Vagina (tissue), 2 donors: ENCODE measurements at regions not wholly inside any gene's neighbourhood (a gene's known extent, or its start where the extent isn't known, plus 50 kb on each side); places are given as distances from the start of the nearest gene placed in this dataset.

Source experiments
- DNase-seq, 2 donors: peaks; one replicate each; pipeline ENCODE4 v3.0.0-alpha.2; 2017; ENCODE audit errors: extremely low spot score in 2 of 2
- H3K27ac ChIP-seq: fragments of 200-600 bp; sonication (generic); one replicate; pipeline ENCODE4 v1.5.1; 2019
- H3K27me3 ChIP-seq: fragments of 200-600 bp; sonication (generic); one replicate; pipeline ENCODE4 v1.5.1; 2019
- H3K36me3 ChIP-seq, 2 donors: fragments of 200-600 bp; sonication (generic); one replicate each; pipeline ENCODE4 v1.5.1; 2017 to 2019
- H3K4me1 ChIP-seq: fragments of 200-600 bp; sonication (generic); one replicate; pipeline ENCODE4 v1.5.1; 2019
- H3K4me3 ChIP-seq, 2 donors: fragments of 200-600 bp; sonication (generic); 1 replicate in 1 of 2; 2 replicates in 1 of 2; pipeline ENCODE4 v1.5.1; 2016 to 2019
- H3K9me3 ChIP-seq: fragments of 200-600 bp; sonication (generic); one replicate; pipeline ENCODE4 v1.5.1; 2019
- POLR2A ChIP-seq, 2 donors: fragments of 450-650 bp; IDR thresholded peaks; one replicate each; pipeline ENCODE4 v1.6.1; 2017; ENCODE audit warnings: antibody characterized with exemption in 2 of 2, mild to moderate bottlenecking in 2 of 2, moderate library complexity in 2 of 2
- POLR2AphosphoS5 ChIP-seq, 2 donors: sonication (generic); formaldehyde crosslinking; IDR thresholded peaks; one replicate each; pipeline ENCODE4 v1.9.0; 2017; ENCODE audit warnings: antibody characterized with exemption in 2 of 2, mild to moderate bottlenecking in 2 of 2, low read depth in 1 of 2; ENCODE audit not compliant: insufficient read depth in 1 of 2
- intact Hi-C: fragments of 100-400 bp; cut with DNase I; formaldehyde crosslinking; loops from one replicate; pipeline ENCODE4 v1.15.1; 2023
- TF ChIP-seq, protein P1 (sequence below), 3 experiments: fragments of 450-650 bp in 2 of 3; fragments of 200-600 bp in 1 of 3; sonication (generic) in 1 of 3; IDR thresholded peaks; one replicate each; pipeline ENCODE4 v1.5.1; 2017 to 2019; ENCODE audit warnings: antibody characterized with exemption in 3 of 3, mild to moderate bottlenecking in 2 of 3, moderate library complexity in 2 of 3

DNA sequence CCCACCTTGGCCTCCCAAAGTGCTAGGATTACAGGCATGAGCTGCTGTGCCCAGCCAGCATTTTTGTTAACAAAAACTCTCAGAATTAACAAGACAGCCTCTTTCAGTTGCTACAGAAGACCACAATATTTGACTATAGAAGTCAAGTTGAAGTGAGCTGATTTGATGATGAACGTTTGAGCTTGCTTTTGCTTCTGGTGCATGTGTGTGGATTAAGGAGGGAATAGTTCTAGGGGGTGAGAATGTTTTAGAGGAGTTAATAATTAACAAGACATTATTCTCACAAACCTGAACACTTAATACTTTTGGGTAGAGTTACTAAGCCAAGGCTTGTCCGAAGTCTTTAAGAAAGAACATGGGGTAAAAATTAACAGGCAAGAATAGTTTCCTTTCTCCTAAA is 191.6 kb downstream of the TENT4A start:
- TF ChIP-seq, protein P1, sequence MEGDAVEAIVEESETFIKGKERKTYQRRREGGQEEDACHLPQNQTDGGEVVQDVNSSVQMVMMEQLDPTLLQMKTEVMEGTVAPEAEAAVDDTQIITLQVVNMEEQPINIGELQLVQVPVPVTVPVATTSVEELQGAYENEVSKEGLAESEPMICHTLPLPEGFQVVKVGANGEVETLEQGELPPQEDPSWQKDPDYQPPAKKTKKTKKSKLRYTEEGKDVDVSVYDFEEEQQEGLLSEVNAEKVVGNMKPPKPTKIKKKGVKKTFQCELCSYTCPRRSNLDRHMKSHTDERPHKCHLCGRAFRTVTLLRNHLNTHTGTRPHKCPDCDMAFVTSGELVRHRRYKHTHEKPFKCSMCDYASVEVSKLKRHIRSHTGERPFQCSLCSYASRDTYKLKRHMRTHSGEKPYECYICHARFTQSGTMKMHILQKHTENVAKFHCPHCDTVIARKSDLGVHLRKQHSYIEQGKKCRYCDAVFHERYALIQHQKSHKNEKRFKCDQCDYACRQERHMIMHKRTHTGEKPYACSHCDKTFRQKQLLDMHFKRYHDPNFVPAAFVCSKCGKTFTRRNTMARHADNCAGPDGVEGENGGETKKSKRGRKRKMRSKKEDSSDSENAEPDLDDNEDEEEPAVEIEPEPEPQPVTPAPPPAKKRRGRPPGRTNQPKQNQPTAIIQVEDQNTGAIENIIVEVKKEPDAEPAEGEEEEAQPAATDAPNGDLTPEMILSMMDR (IDR thresholded peaks at IDR 0.05), result no peak
- no peak for TF ChIP-seq POLR2AphosphoS5 (IDR thresholded peaks at IDR 0.05; ENCODE audit: insufficient read depth in 1 of 2, low read depth in 1 of 2)
- TF ChIP-seq POLR2A (IDR thresholded peaks at IDR 0.05), result no peak
- no peaks in the 10 kb centered on the region for H3K27me3 ChIP-seq
- H3K36me3 ChIP-seq, result no peaks in the 10 kb centered on the region
- intact Hi-C loops, result no loop called here
- H3K4me1 ChIP-seq, result no peaks in the 10 kb centered on the region
- no peaks in the 10 kb centered on the region for H3K9me3 ChIP-seq
- H3K27ac ChIP-seq, result no peak overlapping the region
- DNase-seq, result no peak
- no peak overlapping the region for H3K4me3 ChIP-seq

DNA sequence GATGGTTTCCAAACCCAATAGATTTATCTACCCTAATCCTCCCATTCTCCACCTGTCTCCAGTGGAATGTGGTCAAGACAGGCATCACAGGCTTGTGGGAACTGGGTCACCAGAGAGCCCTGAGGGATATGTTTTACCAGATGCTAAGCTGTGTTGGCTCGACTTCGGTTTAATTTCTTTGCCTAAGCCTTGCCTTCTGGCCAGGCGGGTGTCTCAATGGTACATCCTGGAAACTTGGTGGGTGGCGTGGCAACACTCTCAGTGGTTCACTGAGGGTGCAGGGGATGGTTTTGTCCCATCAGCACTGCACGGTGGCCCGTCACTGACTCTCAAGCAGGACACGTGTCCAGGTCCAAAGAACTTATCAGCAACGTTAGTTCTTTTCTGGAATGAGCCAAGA is 192.2 kb downstream of the TENT4A start:
- TF ChIP-seq POLR2AphosphoS5 (IDR thresholded peaks at IDR 0.05; ENCODE audit: insufficient read depth in 1 of 2, low read depth in 1 of 2) (no peak), POLR2A (IDR thresholded peaks at IDR 0.05) (no peak)
- TF ChIP-seq, protein P1 (IDR thresholded peaks at IDR 0.05), result no peak
- DNase-seq, result no peak
- Histone ChIP-seq H3K9me3 (no peaks in the 10 kb centered on the region), H3K4me3 (no peak overlapping the region), H3K27me3 (no peaks in the 10 kb centered on the region), H3K4me1 (no peaks in the 10 kb centered on the region), H3K36me3 (no peaks in the 10 kb centered on the region), H3K27ac (no peak overlapping the region)
- intact Hi-C loops, result no loop called here

DNA sequence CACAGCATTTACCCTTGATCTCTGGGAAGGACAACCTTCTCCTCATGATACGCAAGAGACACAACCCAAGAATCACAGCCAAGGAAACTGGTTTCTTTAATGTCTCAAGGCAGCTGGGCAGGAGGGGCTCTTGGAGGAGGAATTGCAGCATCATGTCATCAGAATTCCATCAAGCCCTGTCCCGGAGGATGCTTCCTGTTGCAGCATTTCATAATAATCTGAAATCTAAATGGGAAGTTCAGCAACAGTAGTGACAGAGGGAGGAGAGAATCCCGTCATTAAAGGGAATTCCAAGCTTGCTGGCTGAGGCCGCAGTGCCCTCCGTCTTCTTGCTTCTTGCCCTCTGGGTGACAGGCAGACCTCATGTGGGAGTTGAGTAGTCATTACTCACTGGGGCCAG is 192.7 kb downstream of the TENT4A start:
- Histone ChIP-seq H3K4me1 (no peaks in the 10 kb centered on the region), H3K27me3 (no peaks in the 10 kb centered on the region), H3K36me3 (no peaks in the 10 kb centered on the region), H3K4me3 (no peak overlapping the region), H3K9me3 (no peaks in the 10 kb centered on the region), H3K27ac (no peak overlapping the region)
- intact Hi-C loops, result no loop called here
- TF ChIP-seq POLR2AphosphoS5 (IDR thresholded peaks at IDR 0.05; ENCODE audit: insufficient read depth in 1 of 2, low read depth in 1 of 2) (no peak), POLR2A (IDR thresholded peaks at IDR 0.05) (no peak)
- TF ChIP-seq, protein P1 (IDR thresholded peaks at IDR 0.05), result no peak
- no peak for DNase-seq

DNA sequence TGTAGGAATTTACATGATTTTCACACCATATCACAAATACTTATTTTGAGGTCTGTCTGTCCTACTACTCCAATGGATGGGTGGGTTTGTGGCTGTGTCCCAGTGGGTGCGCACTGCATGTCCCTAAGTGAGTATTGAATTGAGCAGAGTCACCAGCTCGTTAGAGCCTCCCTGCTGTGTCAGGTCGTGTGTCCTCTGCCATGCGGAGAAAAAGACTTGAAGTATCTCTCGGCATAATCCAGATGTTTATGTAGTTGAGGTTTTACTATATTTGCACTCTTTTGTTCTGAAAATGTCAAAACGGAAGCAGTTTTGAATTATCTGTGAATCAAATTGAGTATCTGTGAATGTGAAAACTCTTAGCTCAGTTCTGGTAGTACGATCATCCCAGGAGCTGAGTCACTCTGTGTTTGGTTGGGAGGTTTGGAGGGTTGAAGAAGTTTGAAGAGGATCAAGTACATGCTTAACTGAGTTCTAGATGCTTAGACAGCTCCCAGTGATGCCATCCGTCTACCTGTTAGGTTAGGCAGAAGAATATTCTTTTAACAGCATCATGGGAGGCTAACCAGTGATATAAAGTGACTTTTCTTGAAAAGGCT is 194.2 kb downstream of the TENT4A start:
- intact Hi-C loops, result no loop called here
- Histone ChIP-seq H3K27me3 (no peaks in the 10 kb centered on the region), H3K36me3 (no peaks in the 10 kb centered on the region), H3K9me3 (no peaks in the 10 kb centered on the region), H3K4me3 (no peak overlapping the region), H3K4me1 (no peaks in the 10 kb centered on the region), H3K27ac (no peak overlapping the region)
- no peak for DNase-seq
- TF ChIP-seq POLR2AphosphoS5 (IDR thresholded peaks at IDR 0.05; ENCODE audit: insufficient read depth in 1 of 2, low read depth in 1 of 2), result no peak
- TF ChIP-seq POLR2A (IDR thresholded peaks at IDR 0.05), result no peak
- TF ChIP-seq, protein P1 (IDR thresholded peaks at IDR 0.05), result no peak

DNA sequence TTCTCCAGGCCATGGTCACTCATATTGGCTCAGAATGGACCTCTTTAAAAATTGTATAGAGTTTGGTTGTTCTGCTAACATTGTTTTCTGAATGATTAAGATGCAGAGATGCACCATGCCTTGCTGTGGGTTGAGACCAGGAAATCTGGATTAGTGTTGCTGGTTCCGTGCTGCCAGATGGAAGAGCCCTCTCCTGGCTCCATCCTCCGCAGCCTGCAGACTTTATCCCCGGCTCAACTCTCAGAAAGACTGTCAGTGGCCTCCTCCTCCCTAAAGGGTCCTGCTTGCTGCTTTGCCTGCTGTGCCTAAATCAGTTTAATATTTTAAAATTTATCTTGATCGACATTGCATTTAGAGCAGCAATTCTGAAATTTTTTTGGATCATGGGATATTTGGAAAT is 196.7 kb downstream of the TENT4A start:
- Histone ChIP-seq H3K27me3 (no peaks in the 10 kb centered on the region), H3K27ac (no peak overlapping the region), H3K36me3 (no peaks in the 10 kb centered on the region), H3K4me1 (no peaks in the 10 kb centered on the region), H3K4me3 (no peak overlapping the region), H3K9me3 (no peaks in the 10 kb centered on the region)
- no peak for TF ChIP-seq POLR2A (IDR thresholded peaks at IDR 0.05)
- TF ChIP-seq, protein P1 (IDR thresholded peaks at IDR 0.05), result no peak
- TF ChIP-seq POLR2AphosphoS5 (IDR thresholded peaks at IDR 0.05; ENCODE audit: insufficient read depth in 1 of 2, low read depth in 1 of 2), result no peak
- DNase-seq, result no peak
- intact Hi-C loops, result no loop called here
